GM21786 (cell line): ENCODE measurements at regions not wholly inside any gene's neighbourhood (a gene's known extent, or its start where the extent isn't known, plus 50 kb on each side); places are given as distances from the start of the nearest gene placed in this dataset.

Experiments used
- ATAC-seq: cut with Tn5 transposase; IDR thresholded peaks from one replicate; pipeline ENCODE4 v1.9.1; 2021; ENCODE audit not compliant: unreplicated experiment

GRCh38 chr12:24231298-24231697 lies 281.8 kb upstream of the SOX5 start:
- peak; percentile 77 for ATAC-seq

GRCh38 chr12:24230061-24230701 lies 280.7 kb upstream of the SOX5 start:
- ATAC-seq, result no peak

- no peak for ATAC-seq
Measured at GRCh38 chr12:24229031-24229700, 279.7 kb upstream of the SOX5 start.

- ATAC-seq, result no peak
Measured at GRCh38 chr12:24228371-24228770, 278.9 kb upstream of the SOX5 start.

- no peak for ATAC-seq
Measured at GRCh38 chr12:24227551-24227950, 278.1 kb upstream of the SOX5 start.

- ATAC-seq, result no peak
Measured at GRCh38 chr12:24226745-24227350, 277.4 kb upstream of the SOX5 start.

GRCh38 chr12:24224401-24224800 lies 274.9 kb upstream of the SOX5 start:
- ATAC-seq, result no peak

GRCh38 chr12:24223926-24224325 lies 274.5 kb upstream of the SOX5 start:
- ATAC-seq, result no peak

- no peak for ATAC-seq
Measured at GRCh38 chr12:24222968-24223367, 273.5 kb upstream of the SOX5 start.

- no peak for ATAC-seq
Measured at GRCh38 chr12:24212496-24212895, 263.0 kb upstream of the SOX5 start.

- no peak for ATAC-seq
Measured at GRCh38 chr12:24206621-24207020, 257.2 kb upstream of the SOX5 start.

- peak; percentile 33 for ATAC-seq
Measured at GRCh38 chr12:24201258-24201970, 251.9 kb upstream of the SOX5 start.

GRCh38 chr12:24200010-24200409 lies 250.5 kb upstream of the SOX5 start:
- ATAC-seq, result peak; percentile 45

- no peak for ATAC-seq
Measured at GRCh38 chr12:24198936-24199671, 249.6 kb upstream of the SOX5 start.

- no peak for ATAC-seq
Measured at GRCh38 chr12:24198070-24198469, 248.6 kb upstream of the SOX5 start.

GRCh38 chr12:24197532-24197931 lies 248.1 kb upstream of the SOX5 start:
- ATAC-seq, result no peak

- no peak for ATAC-seq
Measured at GRCh38 chr12:24195063-24195462, 245.6 kb upstream of the SOX5 start.

GRCh38 chr12:24191117-24191516 lies 241.6 kb upstream of the SOX5 start:
- ATAC-seq, result no peak

GRCh38 chr12:24185782-24186181 lies 236.3 kb upstream of the SOX5 start:
- ATAC-seq, result no peak

GRCh38 chr12:24177889-24178288 lies 228.4 kb upstream of the SOX5 start:
- ATAC-seq, result peak; percentile 85

- no peak for ATAC-seq
Measured at GRCh38 chr12:24175929-24176328, 226.5 kb upstream of the SOX5 start.
